Stimulated activated CD4-positive, alpha-beta T cell treated with anti-CD3 and anti-CD28 coated beads, TNF-alpha, amount 100 ng/mL, for 1 hour (primary cell): ENCODE measurements at regions not wholly inside any gene's neighbourhood (a gene's known extent, or its start where the extent isn't known, plus 50 kb on each side); places are given as distances from the start of the nearest gene placed in this dataset.
"Not testable (repeated sequence)": the region's sequence is repeated elsewhere in the genome, so short reads cannot be mapped to it uniquely, and the experiment has no call there.

Experiments used
- DNase-seq, 3 donors: peaks; one replicate each; pipeline ENCODE4 v3.0.0-alpha.2; 2020; ENCODE audit warnings: low read depth in 3 of 3, low spot score in 1 of 3

- not testable (repeated sequence) for DNase-seq
Measured at GRCh38 chr7:63856466-63856865, 142.2 kb upstream of the ZNF722 start.

GRCh38 chr7:63867127-63867526, 131.5 kb upstream of the ZNF722 start:
- no peak for DNase-seq

GRCh38 chr7:63874242-63874641, 124.4 kb upstream of the ZNF722 start:
- DNase-seq = not testable (repeated sequence)

- DNase-seq = no peak
Measured at GRCh38 chr7:63876707-63877322, 121.8 kb upstream of the ZNF722 start.

GRCh38 chr7:63887031-63887430, 111.6 kb upstream of the ZNF722 start:
- no peak for DNase-seq

- peak; percentile 49 to 78 (median 65) for DNase-seq
Measured at GRCh38 chr7:63899691-63900393, 98.8 kb upstream of the ZNF722 start.

- peak; percentile 72 to 78 (median 73) for DNase-seq
Measured at GRCh38 chr7:63900394-63901203, 98.0 kb upstream of the ZNF722 start.

- DNase-seq = not testable (repeated sequence)
Measured at GRCh38 chr7:63901204-63901506, 97.5 kb upstream of the ZNF722 start.

- DNase-seq = no peak
Measured at GRCh38 chr7:63918986-63919385, 79.7 kb upstream of the ZNF722 start.

GRCh38 chr7:63925262-63925625, 73.4 kb upstream of the ZNF722 start:
- no peak for DNase-seq

GRCh38 chr7:63925626-63926460, 72.8 kb upstream of the ZNF722 start:
- DNase-seq = peak; percentile 73 to 77 (median 74)

- no peak for DNase-seq
Measured at GRCh38 chr7:63927261-63927660, 71.4 kb upstream of the ZNF722 start.

- DNase-seq = no peak
Measured at GRCh38 chr7:63931057-63931600, 67.5 kb upstream of the ZNF722 start.

- DNase-seq = no peak
Measured at GRCh38 chr7:63931985-63932577, 66.6 kb upstream of the ZNF722 start.
